Neural cell (in vitro differentiated cells): ENCODE measurements at regions not wholly inside any gene's neighbourhood (a gene's known extent, or its start where the extent isn't known, plus 50 kb on each side); places are given as distances from the start of the nearest gene placed in this dataset.

Experiments
- H2AFZ ChIP-seq: fragments of 200-600, 300-800 bp; sonication (generic), shearing (Covaris generic); 2 replicates; pipeline ENCODE4 v1.6.0; 2014; ENCODE audit warnings: low read depth, mild to moderate bottlenecking, antibody characterized with exemption, low read length, moderate library complexity
- H3F3A ChIP-seq: fragments of 200-600 bp; shearing (Covaris generic); 2 replicates; pipeline ENCODE4 v1.6.1; 2016; ENCODE audit warnings: mild to moderate bottlenecking, moderate library complexity, mixed read lengths, antibody characterized with exemption, low read length; ENCODE audit not compliant: insufficient read depth, poor library complexity, severe bottlenecking
- H3K27ac ChIP-seq: fragments of 200-600, 300-800 bp; sonication (generic), shearing (Covaris generic); 2 replicates; pipeline ENCODE4 v1.5.1; 2014; ENCODE audit warnings: mild to moderate bottlenecking, low read length, moderate library complexity
- H3K27me3 ChIP-seq: fragments of 300-800, 200-600 bp; sonication (generic), shearing (Covaris generic); 2 replicates; pipeline ENCODE4 v1.6.0; 2014; ENCODE audit warnings: mild to moderate bottlenecking, low read depth, low read length, moderate library complexity; ENCODE audit not compliant: insufficient read depth
- H3K36me3 ChIP-seq: fragments of 300-800, 200-600 bp; sonication (generic), shearing (Covaris generic); 2 replicates; pipeline ENCODE4 v1.5.1; 2014; ENCODE audit warnings: mild to moderate bottlenecking, antibody characterized with exemption, low read length, moderate library complexity; ENCODE audit not compliant: insufficient read depth
- H3K4me2 ChIP-seq: fragments of 300-800, 200-600 bp; sonication (generic), shearing (Covaris generic); 2 replicates; pipeline ENCODE4 v1.6.0; 2014; ENCODE audit warnings: mild to moderate bottlenecking, low read length
- H3K4me3 ChIP-seq: fragments of 300-800, 200-600 bp; sonication (generic), shearing (Covaris generic); 2 replicates; pipeline ENCODE4 v1.5.1; 2014; ENCODE audit warnings: mild to moderate bottlenecking, low read length, moderate library complexity
- H3K79me2 ChIP-seq: fragments of 200-600 bp; shearing (Covaris generic); replicated peaks from 2 replicates; pipeline ENCODE4 v1.6.0; 2014; ENCODE audit warnings: mild to moderate bottlenecking, low read length, moderate library complexity; ENCODE audit not compliant: insufficient read depth
- H3K9ac ChIP-seq: fragments of 300-800, 200-600 bp; sonication (generic), shearing (Covaris generic); 2 replicates; pipeline ENCODE4 v1.6.1; 2016; ENCODE audit warnings: mild to moderate bottlenecking, low read length, mixed read lengths
- H3K9me2 ChIP-seq: fragments of 200-600 bp; shearing (Covaris generic); 2 replicates; pipeline ENCODE4 v1.6.1; 2016; ENCODE audit warnings: mild to moderate bottlenecking, low read length, mixed read lengths; ENCODE audit not compliant: insufficient read depth
- H3K9me3 ChIP-seq: fragments of 200-600, 300-800 bp; sonication (generic), shearing (Covaris generic); 2 replicates; pipeline ENCODE4 v1.6.1; 2016; ENCODE audit warnings: mild to moderate bottlenecking, mixed run types, low read length, moderate library complexity, mixed read lengths
- H4K20me1 ChIP-seq: fragments of 200-600 bp; shearing (Covaris generic); 2 replicates; pipeline ENCODE4 v1.6.1; 2016; ENCODE audit warnings: mild to moderate bottlenecking, mixed run types; ENCODE audit not compliant: insufficient read depth
- EP300 ChIP-seq: fragments of 450-650 bp; conservative IDR thresholded peaks from 2 replicates; pipeline ENCODE4 v1.6.1; 2014; ENCODE audit warnings: antibody characterized with exemption, mild to moderate bottlenecking, moderate library complexity; ENCODE audit not compliant: poor library complexity, severe bottlenecking
- EZH2 ChIP-seq: fragments of 200-600, 300-800 bp; shearing (Covaris generic), sonication (generic); IDR thresholded peaks from 2 replicates; pipeline ENCODE4 v1.6.1; 2014; ENCODE audit warnings: antibody characterized with exemption, low read length, borderline replicate concordance, mild to moderate bottlenecking; ENCODE audit not compliant: insufficient read depth, poor library complexity, severe bottlenecking
- MXI1 ChIP-seq: fragments of 450-650 bp; conservative IDR thresholded peaks from 2 replicates; pipeline ENCODE4 v1.6.1; 2014; ENCODE audit warnings: antibody characterized with exemption, mild to moderate bottlenecking; ENCODE audit not compliant: poor library complexity, severe bottlenecking
- POLR2AphosphoS5 ChIP-seq: IDR thresholded peaks from 2 replicates; pipeline ENCODE4 v1.6.1; 2012
- RAD21 ChIP-seq: fragments of 450-650 bp; conservative IDR thresholded peaks from 2 replicates; pipeline ENCODE4 v1.6.1; 2014; ENCODE audit warnings: antibody characterized with exemption, mild to moderate bottlenecking, moderate library complexity
- SMC3 ChIP-seq: fragments of 450-650 bp; conservative IDR thresholded peaks from 2 replicates; pipeline ENCODE4 v1.6.1; 2014; ENCODE audit warnings: antibody characterized with exemption, mild to moderate bottlenecking, moderate library complexity; ENCODE audit not compliant: poor library complexity
- TAF1 ChIP-seq: IDR thresholded peaks from 2 replicates; pipeline ENCODE4 v1.6.1; 2012; ENCODE audit warnings: low read depth
- TF ChIP-seq, protein P1 (sequence below): IDR thresholded peaks from 2 replicates; pipeline ENCODE4 v1.6.1; 2012; ENCODE audit warnings: borderline replicate concordance
- TF ChIP-seq, protein P2 (sequence below): fragments of 450-650 bp; IDR thresholded peaks from 2 replicates; pipeline ENCODE4 v1.5.1; 2014; ENCODE audit warnings: antibody characterized with exemption, mild to moderate bottlenecking, moderate library complexity; ENCODE audit not compliant: poor library complexity, severe bottlenecking

DNA sequence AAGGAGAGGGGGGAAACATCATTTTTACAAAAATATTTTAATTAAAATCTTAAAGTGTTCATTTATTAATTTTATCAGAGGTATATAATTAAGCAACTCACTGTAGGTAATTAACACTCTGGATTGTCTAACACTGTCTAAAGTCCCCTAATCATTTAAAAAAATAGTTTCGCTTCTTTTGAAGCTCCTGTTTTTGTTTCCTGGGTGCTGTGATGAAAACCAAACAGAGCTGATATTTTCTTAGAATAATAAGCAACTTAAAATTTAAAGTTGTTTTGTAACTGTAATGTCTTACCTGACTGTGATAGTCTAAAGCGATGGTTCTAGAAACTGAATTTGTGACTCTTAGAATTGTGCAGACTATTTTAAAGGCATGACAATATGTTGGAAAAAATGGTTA, 961.0 kb downstream of the GATA3 start:
- no peaks in the 10 kb centered on the region for H3K9me3 ChIP-seq
- H3F3A ChIP-seq, result no peaks in the 10 kb centered on the region
- H3K4me3 ChIP-seq, result no peak overlapping the region
- no peak overlapping the region for H3K27ac ChIP-seq
- no peak overlapping the region for H3K4me2 ChIP-seq
- H3K9me2 ChIP-seq, result no peaks in the 10 kb centered on the region
- no peak overlapping the region for H2AFZ ChIP-seq
- TF ChIP-seq EP300 (no peak), RAD21 (no peak), EZH2 (no peak), MXI1 (no peak), TAF1 (no peak), POLR2AphosphoS5 (no peak), SMC3 (no peak)
- TF ChIP-seq, protein P1, sequence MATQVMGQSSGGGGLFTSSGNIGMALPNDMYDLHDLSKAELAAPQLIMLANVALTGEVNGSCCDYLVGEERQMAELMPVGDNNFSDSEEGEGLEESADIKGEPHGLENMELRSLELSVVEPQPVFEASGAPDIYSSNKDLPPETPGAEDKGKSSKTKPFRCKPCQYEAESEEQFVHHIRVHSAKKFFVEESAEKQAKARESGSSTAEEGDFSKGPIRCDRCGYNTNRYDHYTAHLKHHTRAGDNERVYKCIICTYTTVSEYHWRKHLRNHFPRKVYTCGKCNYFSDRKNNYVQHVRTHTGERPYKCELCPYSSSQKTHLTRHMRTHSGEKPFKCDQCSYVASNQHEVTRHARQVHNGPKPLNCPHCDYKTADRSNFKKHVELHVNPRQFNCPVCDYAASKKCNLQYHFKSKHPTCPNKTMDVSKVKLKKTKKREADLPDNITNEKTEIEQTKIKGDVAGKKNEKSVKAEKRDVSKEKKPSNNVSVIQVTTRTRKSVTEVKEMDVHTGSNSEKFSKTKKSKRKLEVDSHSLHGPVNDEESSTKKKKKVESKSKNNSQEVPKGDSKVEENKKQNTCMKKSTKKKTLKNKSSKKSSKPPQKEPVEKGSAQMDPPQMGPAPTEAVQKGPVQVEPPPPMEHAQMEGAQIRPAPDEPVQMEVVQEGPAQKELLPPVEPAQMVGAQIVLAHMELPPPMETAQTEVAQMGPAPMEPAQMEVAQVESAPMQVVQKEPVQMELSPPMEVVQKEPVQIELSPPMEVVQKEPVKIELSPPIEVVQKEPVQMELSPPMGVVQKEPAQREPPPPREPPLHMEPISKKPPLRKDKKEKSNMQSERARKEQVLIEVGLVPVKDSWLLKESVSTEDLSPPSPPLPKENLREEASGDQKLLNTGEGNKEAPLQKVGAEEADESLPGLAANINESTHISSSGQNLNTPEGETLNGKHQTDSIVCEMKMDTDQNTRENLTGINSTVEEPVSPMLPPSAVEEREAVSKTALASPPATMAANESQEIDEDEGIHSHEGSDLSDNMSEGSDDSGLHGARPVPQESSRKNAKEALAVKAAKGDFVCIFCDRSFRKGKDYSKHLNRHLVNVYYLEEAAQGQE, result no peak
- TF ChIP-seq, protein P2, sequence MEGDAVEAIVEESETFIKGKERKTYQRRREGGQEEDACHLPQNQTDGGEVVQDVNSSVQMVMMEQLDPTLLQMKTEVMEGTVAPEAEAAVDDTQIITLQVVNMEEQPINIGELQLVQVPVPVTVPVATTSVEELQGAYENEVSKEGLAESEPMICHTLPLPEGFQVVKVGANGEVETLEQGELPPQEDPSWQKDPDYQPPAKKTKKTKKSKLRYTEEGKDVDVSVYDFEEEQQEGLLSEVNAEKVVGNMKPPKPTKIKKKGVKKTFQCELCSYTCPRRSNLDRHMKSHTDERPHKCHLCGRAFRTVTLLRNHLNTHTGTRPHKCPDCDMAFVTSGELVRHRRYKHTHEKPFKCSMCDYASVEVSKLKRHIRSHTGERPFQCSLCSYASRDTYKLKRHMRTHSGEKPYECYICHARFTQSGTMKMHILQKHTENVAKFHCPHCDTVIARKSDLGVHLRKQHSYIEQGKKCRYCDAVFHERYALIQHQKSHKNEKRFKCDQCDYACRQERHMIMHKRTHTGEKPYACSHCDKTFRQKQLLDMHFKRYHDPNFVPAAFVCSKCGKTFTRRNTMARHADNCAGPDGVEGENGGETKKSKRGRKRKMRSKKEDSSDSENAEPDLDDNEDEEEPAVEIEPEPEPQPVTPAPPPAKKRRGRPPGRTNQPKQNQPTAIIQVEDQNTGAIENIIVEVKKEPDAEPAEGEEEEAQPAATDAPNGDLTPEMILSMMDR, result no peak
- H3K27me3 ChIP-seq, result no peaks in the 10 kb centered on the region
- H3K79me2 ChIP-seq, result no peaks in the 10 kb centered on the region
- no peak overlapping the region for H3K9ac ChIP-seq
- no peaks in the 10 kb centered on the region for H3K36me3 ChIP-seq
- no peaks in the 10 kb centered on the region for H4K20me1 ChIP-seq

DNA sequence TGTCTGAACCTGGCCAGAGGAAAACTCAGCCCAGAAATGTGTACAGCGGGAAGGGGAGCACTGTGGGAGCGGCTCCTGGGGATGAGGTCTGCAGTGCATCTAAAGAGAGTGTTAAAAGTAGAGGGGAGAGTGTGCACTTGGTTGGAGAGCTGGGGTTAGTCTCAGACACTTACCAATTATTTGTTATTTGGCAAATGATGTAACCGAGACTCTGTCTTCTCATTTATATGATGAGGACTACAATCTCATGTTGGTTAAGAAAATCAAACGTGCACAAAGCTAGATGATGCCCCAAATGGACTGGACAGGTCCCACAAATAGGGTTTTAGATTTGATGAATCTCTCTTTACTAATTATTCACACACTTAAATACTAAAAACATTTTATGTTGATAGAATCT, 962.4 kb downstream of the GATA3 start:
- TF ChIP-seq SMC3, result no peak
- no peak for TF ChIP-seq POLR2AphosphoS5
- TF ChIP-seq, protein P1, result no peak
- TF ChIP-seq MXI1, result no peak
- TF ChIP-seq EP300, result no peak
- TF ChIP-seq TAF1, result no peak
- TF ChIP-seq EZH2, result no peak
- TF ChIP-seq, protein P2, result no peak
- TF ChIP-seq RAD21, result no peak
- Histone ChIP-seq H3K27me3 (no peaks in the 10 kb centered on the region), H3F3A (no peaks in the 10 kb centered on the region), H3K9me2 (no peaks in the 10 kb centered on the region), H3K9me3 (no peaks in the 10 kb centered on the region), H3K36me3 (no peaks in the 10 kb centered on the region), H3K4me2 (no peak overlapping the region), H3K4me3 (no peak overlapping the region), H3K9ac (no peak overlapping the region), H3K27ac (no peak overlapping the region), H4K20me1 (no peaks in the 10 kb centered on the region), H2AFZ (no peak overlapping the region), H3K79me2 (no peaks in the 10 kb centered on the region)
